B cell (primary cell): ENCODE measurements at regions not wholly inside any gene's neighbourhood (a gene's known extent, or its start where the extent isn't known, plus 50 kb on each side); places are given as distances from the start of the nearest gene placed in this dataset.

Source experiments
- ATAC-seq: fragments of 200-7000 bp; cut with Tn5 transposase; one replicate; pipeline ENCODE4 v1.10.0; 2021; ENCODE audit warnings: low read depth, mild to moderate bottlenecking, moderate number of reproducible peaks, moderate library complexity
- CTCF ChIA-PET: fragments of 350-600 bp; sonication (Branson Sonifier 250); formaldehyde crosslinking; loops from one replicate; lab custom pipeline; 2021; ENCODE audit warnings: antibody characterized with exemption, inconsistent platforms; lab: Charles Lee
- POLR2A ChIA-PET: fragments of 350-600 bp; sonication (Branson Sonifier 250); formaldehyde crosslinking; loops from one replicate; lab custom pipeline; 2021; ENCODE audit warnings: antibody characterized with exemption; lab: Charles Lee
- DNase-seq: peaks from one replicate; pipeline ENCODE4 v3.0.0; 2013
- H2AFZ ChIP-seq: 2 replicates; pipeline ENCODE4 v1.6.1; 2012; ENCODE audit warnings: mild to moderate bottlenecking, low read depth, low read length; ENCODE audit not compliant: insufficient read depth, poor library complexity, severe bottlenecking
- H3K27ac ChIP-seq, 2 donors: 1 replicate in 1 of 2; 2 replicates in 1 of 2; pipeline ENCODE4 v1.5.1; 2012 to 2013; ENCODE audit warnings: low read length in 2 of 2, mild to moderate bottlenecking in 2 of 2, moderate library complexity in 1 of 2
- H3K27me3 ChIP-seq, 4 experiments: fragments of 200-600 bp in 1 of 4; sonication (generic) in 1 of 4; replicated peaks in 1 of 4; 1 replicate in 2 of 4; 2 replicates in 2 of 4; pipeline versions ENCODE4 v1.6.1 to v1.7.0; 2013 to 2016; ENCODE audit warnings: low read length in 3 of 4, mild to moderate bottlenecking in 2 of 4, mixed read lengths in 1 of 4, moderate library complexity in 1 of 4; ENCODE audit not compliant: insufficient read depth in 4 of 4, control insufficient read depth in 3 of 4; ENCODE audit errors: control extremely low read depth in 1 of 4
- H3K36me3 ChIP-seq, 2 experiments: replicated peaks in 1 of 2; 1 replicate in 1 of 2; 2 replicates in 1 of 2; pipeline versions ENCODE4 v1.6.1 to v1.7.1; 2013; ENCODE audit warnings: low read length in 1 of 2; ENCODE audit not compliant: insufficient read depth in 2 of 2, control insufficient read depth in 1 of 2; ENCODE audit errors: control extremely low read depth in 1 of 2, extremely low read depth in 1 of 2
- H3K4me1 ChIP-seq, 2 donors: fragments of 200-600 bp in 1 of 2; sonication (generic) in 1 of 2; 1 replicate in 1 of 2; 2 replicates in 1 of 2; pipeline versions ENCODE4 v1.5.1 to v1.6.1; 2013 to 2017; ENCODE audit warnings: low read length in 2 of 2; ENCODE audit not compliant: control insufficient read depth in 2 of 2, insufficient read depth in 2 of 2
- H3K4me2 ChIP-seq: replicated peaks from 2 replicates; pipeline ENCODE3; 2012; ENCODE audit warnings: mild to moderate bottlenecking, low read depth, low read length; ENCODE audit not compliant: poor library complexity, severe bottlenecking
- H3K4me3 ChIP-seq, 5 experiments: fragments of 200-600 bp in 1 of 5; sonication (generic) in 1 of 5; 1 replicate in 3 of 5; 2 replicates in 2 of 5; pipeline versions ENCODE4 v1.5.1 to v1.7.0; 2011 to 2016; ENCODE audit warnings: low read length in 4 of 5, mild to moderate bottlenecking in 4 of 5, low read depth in 2 of 5, control low read depth in 1 of 5, moderate library complexity in 1 of 5; ENCODE audit not compliant: insufficient read depth in 1 of 5; ENCODE audit errors: control extremely low read depth in 1 of 5, extremely low read depth in 1 of 5
- H3K79me2 ChIP-seq: fragments of 200-600 bp; sonication (generic); one replicate; pipeline ENCODE4 v1.6.0; 2016; ENCODE audit warnings: low read length; ENCODE audit not compliant: control insufficient read depth, insufficient read depth
- H3K9ac ChIP-seq: fragments of 200-600 bp; sonication (generic); 2 replicates; pipeline ENCODE4 v1.6.1; 2017; ENCODE audit warnings: mild to moderate bottlenecking, low read length, moderate library complexity
- H3K9me3 ChIP-seq, 3 donors: one replicate each; pipeline versions ENCODE4 v1.6.1 to v1.7.1; 2013; ENCODE audit warnings: low read length in 2 of 3; ENCODE audit not compliant: control insufficient read depth in 2 of 3, insufficient read depth in 1 of 3; ENCODE audit errors: control extremely low read depth in 1 of 3
- H4K20me1 ChIP-seq: 2 replicates; pipeline ENCODE4 v1.6.0; 2012; ENCODE audit warnings: mild to moderate bottlenecking, low read length; ENCODE audit not compliant: insufficient read depth, control insufficient read depth, poor library complexity, severe bottlenecking
- H3K27ac Mint-ChIP-seq: one replicate; pipeline ENCODE4 v1.8.0; 2021; ENCODE audit warnings: mixed read lengths
- H3K27me3 Mint-ChIP-seq: one replicate; pipeline ENCODE4 v1.8.0; 2021; ENCODE audit warnings: mixed read lengths
- H3K4me1 Mint-ChIP-seq: one replicate; pipeline ENCODE4 v1.8.0; 2021; ENCODE audit warnings: mixed read lengths
- H3K4me3 Mint-ChIP-seq: one replicate; pipeline ENCODE4 v1.8.0; 2021; ENCODE audit warnings: mixed read lengths
- H3K9me3 Mint-ChIP-seq: one replicate; pipeline ENCODE4 v1.8.0; 2022; ENCODE audit warnings: mixed read lengths; ENCODE audit not compliant: insufficient read depth
- CTCF ChIP-seq: fragments of 200-600 bp; IDR thresholded peaks from one replicate; pipeline ENCODE4 v1.8.0; 2022; ENCODE audit warnings: antibody characterized with exemption, mild to moderate bottlenecking
- EZH2 ChIP-seq: IDR thresholded peaks from 2 replicates; pipeline ENCODE4 v1.6.1; 2012; ENCODE audit warnings: borderline replicate concordance, low read depth, mild to moderate bottlenecking, moderate library complexity, low read length; ENCODE audit not compliant: insufficient read depth, poor library complexity, severe bottlenecking
- WGBS: methylation state at CpG from one replicate; pipeline ENCODE4 v1.1.5; 2013; ENCODE audit warnings: missing lambda C conversion rate; ENCODE audit not compliant: insufficient coverage; 5-methylcytosine and 5-hydroxymethylcytosine counted together
- intact Hi-C: fragments of 100-400 bp; cut with micrococcal nuclease; formaldehyde crosslinking; loops from one replicate; pipeline ENCODE4 v1.10.0; 2022

GRCh38 chr11:45743556-45744468 is 61.1 kb upstream of the SLC35C1 start:
- no peaks in the 10 kb centered on the region for H4K20me1 ChIP-seq
- no peaks in the 10 kb centered on the region for H3K27me3 ChIP-seq
- H3K9me3 ChIP-seq, result no peaks in the 10 kb centered on the region
- Mint-ChIP-seq H3K9me3 (no peaks in the 10 kb centered on the region), H3K27ac (no peak overlapping the region), H3K4me3 (no peak overlapping the region), H3K4me1 (no peaks in the 10 kb centered on the region), H3K27me3 (peaks cover 31% of the 10 kb centered on the region)
- ChIA-PET CTCF (no interaction called here), POLR2A (no interaction called here)
- no peak overlapping the region for H3K27ac ChIP-seq
- no peaks in the 10 kb centered on the region for H3K79me2 ChIP-seq
- no peak for TF ChIP-seq EZH2
- TF ChIP-seq CTCF, result no peak
- H3K4me1 ChIP-seq, result no peaks in the 10 kb centered on the region
- WGBS, result 100% methylated on average over 3 of the region's 11 CpGs
- no peak overlapping the region for H3K4me3 ChIP-seq
- no peak overlapping the region for H3K4me2 ChIP-seq
- intact Hi-C loops, result no loop called here
- no peak for DNase-seq
- no peak for ATAC-seq
- no peak overlapping the region for H3K9ac ChIP-seq
- no peaks in the 10 kb centered on the region for H3K36me3 ChIP-seq
- no peak overlapping the region for H2AFZ ChIP-seq

- H4K20me1 ChIP-seq, result no peaks in the 10 kb centered on the region
- Mint-ChIP-seq H3K27ac (no peak overlapping the region), H3K9me3 (no peaks in the 10 kb centered on the region), H3K4me3 (no peak overlapping the region), H3K27me3 (peaks cover 28% of the 10 kb centered on the region), H3K4me1 (no peaks in the 10 kb centered on the region)
- no peak overlapping the region for H3K4me3 ChIP-seq
- no peak overlapping the region for H3K9ac ChIP-seq
- H3K27me3 ChIP-seq, result peaks cover 0 to 2% (median 0%) of the 10 kb centered on the region in 4 experiments
- 100% methylated on average over 2 of the region's 2 CpGs for WGBS
- ChIA-PET POLR2A (no interaction called here), CTCF (no interaction called here)
- H3K9me3 ChIP-seq, result no peaks in the 10 kb centered on the region
- H3K4me2 ChIP-seq, result no peak overlapping the region
- no peaks in the 10 kb centered on the region for H3K4me1 ChIP-seq
- no peak overlapping the region for H3K27ac ChIP-seq
- DNase-seq (no peak), ATAC-seq (no peak)
- intact Hi-C loops, result no loop called here
- no peak overlapping the region for H2AFZ ChIP-seq
- H3K36me3 ChIP-seq, result no peaks in the 10 kb centered on the region
- TF ChIP-seq CTCF (no peak), EZH2 (no peak)
- no peaks in the 10 kb centered on the region for H3K79me2 ChIP-seq
These were observed 63.4 kb upstream of the SLC35C1 start for GRCh38 chr11:45741582-45741981.
